ENCODE measurements at regions not wholly inside any gene's neighbourhood (a gene's known extent, or its start where the extent isn't known, plus 50 kb on each side); places are given as distances from the start of the nearest gene placed in this dataset.

- Histone ChIP-seq H3K9me3 (replicated peaks) (no peaks in the 10 kb centered on the region), H3K27ac (replicated peaks) (no peak overlapping the region), H3K27me3 (ENCODE audit: low read depth) (no peaks in the 10 kb centered on the region), H3K4me1 (peaks cover 4% of the 10 kb centered on the region), H3K36me3 (no peaks in the 10 kb centered on the region), H3K4me3 (no peak overlapping the region)
- no peak for TF ChIP-seq CTCF (IDR thresholded peaks at IDR 0.05; ENCODE audit: borderline replicate concordance)
- DNase-seq: no peak
- intact Hi-C loops (cut with micrococcal nuclease): no loop called here
Observed at GRCh38 chr1:221839321-221839720, 97.4 kb upstream of the DUSP10 start.

- no peak overlapping the region for H3K4me3 ChIP-seq
- peaks cover 6% of the 10 kb centered on the region for H3K4me1 ChIP-seq
- H3K36me3 ChIP-seq: no peaks in the 10 kb centered on the region
- H3K27me3 ChIP-seq (ENCODE audit: low read depth): no peaks in the 10 kb centered on the region
- DNase-seq: no peak
- H3K9me3 ChIP-seq (replicated peaks): no peaks in the 10 kb centered on the region
- intact Hi-C loops (cut with micrococcal nuclease): no loop called here
- no peak overlapping the region for H3K27ac ChIP-seq (replicated peaks)
- no peak for TF ChIP-seq CTCF (IDR thresholded peaks at IDR 0.05; ENCODE audit: borderline replicate concordance)
Observed at GRCh38 chr1:221837896-221838295, 96.0 kb upstream of the DUSP10 start.

- Histone ChIP-seq H3K4me3 (no peak overlapping the region), H3K27me3 (ENCODE audit: low read depth) (no peaks in the 10 kb centered on the region), H3K27ac (replicated peaks) (no peak overlapping the region), H3K9me3 (replicated peaks) (no peaks in the 10 kb centered on the region), H3K36me3 (no peaks in the 10 kb centered on the region), H3K4me1 (peaks cover 18% of the 10 kb centered on the region)
- TF ChIP-seq CTCF (IDR thresholded peaks at IDR 0.05; ENCODE audit: borderline replicate concordance): no peak
- no peak for DNase-seq
- intact Hi-C loops (cut with micrococcal nuclease): no loop called here
Observed at GRCh38 chr1:221834698-221835513, 93.0 kb upstream of the DUSP10 start.

GRCh38 chr1:221832617-221833016 is 90.7 kb upstream of the DUSP10 start:
- Histone ChIP-seq H3K36me3 (no peaks in the 10 kb centered on the region), H3K9me3 (replicated peaks) (no peaks in the 10 kb centered on the region), H3K4me1 (peaks cover 15% of the 10 kb centered on the region), H3K4me3 (no peak overlapping the region), H3K27ac (replicated peaks) (no peak overlapping the region), H3K27me3 (ENCODE audit: low read depth) (no peaks in the 10 kb centered on the region)
- peak; percentile 33 for DNase-seq
- TF ChIP-seq CTCF (IDR thresholded peaks at IDR 0.05; ENCODE audit: borderline replicate concordance): no peak
- intact Hi-C loops (cut with micrococcal nuclease): no loop called here

- intact Hi-C loops (cut with micrococcal nuclease): no loop called here
Observed at GRCh38 chr1:221832151-221832550, 90.3 kb upstream of the DUSP10 start.

More at GRCh38 chr1:221832151-221832550, 90.3 kb upstream of the DUSP10 start:
- no peak for TF ChIP-seq CTCF (IDR thresholded peaks at IDR 0.05; ENCODE audit: borderline replicate concordance)
- H3K36me3 ChIP-seq: no peaks in the 10 kb centered on the region
- DNase-seq: no peak
- H3K4me3 ChIP-seq: no peak overlapping the region
- peaks cover 18% of the 10 kb centered on the region for H3K4me1 ChIP-seq
- no peak overlapping the region for H3K27ac ChIP-seq (replicated peaks)
- no peaks in the 10 kb centered on the region for H3K9me3 ChIP-seq (replicated peaks)
- H3K27me3 ChIP-seq (ENCODE audit: low read depth): no peaks in the 10 kb centered on the region
